GM08714 (cell line): ENCODE measurements at regions not wholly inside any gene's neighbourhood (a gene's known extent, or its start where the extent isn't known, plus 50 kb on each side); places are given as distances from the start of the nearest gene placed in this dataset.
"Not testable (repeated sequence)": the region's sequence is repeated elsewhere in the genome, so short reads cannot be mapped to it uniquely, and the experiment has no call there.

Experiments
- H3K4me3 ChIP-seq: fragments of 200-500 bp; sonication (Bioruptor generic); 2 replicates; pipeline ENCODE4 v1.5.1; 2014; ENCODE audit warnings: mild to moderate bottlenecking, low read length, inconsistent platforms
- ZNF274 ChIP-seq: IDR thresholded peaks from 2 replicates; pipeline ENCODE4 v1.6.1; 2012; ENCODE audit warnings: mild to moderate bottlenecking, low read depth, low read length

- no peak overlapping the region for H3K4me3 ChIP-seq
- no peak for TF ChIP-seq ZNF274
These were observed 292.9 kb downstream of the LTN1 start for GRCh38 chr21:28699596-28700259.

- no peak overlapping the region for H3K4me3 ChIP-seq
- TF ChIP-seq ZNF274: no peak
These were observed 293.5 kb downstream of the LTN1 start for GRCh38 chr21:28699186-28699585.

- no peak for TF ChIP-seq ZNF274
- H3K4me3 ChIP-seq: no peak overlapping the region
These were observed 295.8 kb downstream of the LTN1 start for GRCh38 chr21:28696844-28697410.

GRCh38 chr21:28693476-28693875 is 299.2 kb downstream of the LTN1 start:
- H3K4me3 ChIP-seq: no peak overlapping the region
- no peak for TF ChIP-seq ZNF274

- no peak overlapping the region for H3K4me3 ChIP-seq
- TF ChIP-seq ZNF274: no peak
These were observed 302.5 kb downstream of the LTN1 start for GRCh38 chr21:28690196-28690595.

GRCh38 chr21:28688381-28688780 is 304.3 kb downstream of the LTN1 start:
- no peak for TF ChIP-seq ZNF274
- H3K4me3 ChIP-seq: no peak overlapping the region

- no peak for TF ChIP-seq ZNF274
- H3K4me3 ChIP-seq: no peak overlapping the region
These were observed 305.1 kb downstream of the LTN1 start for GRCh38 chr21:28687586-28687985.

GRCh38 chr21:28683982-28684752 is 308.5 kb downstream of the LTN1 start:
- TF ChIP-seq ZNF274: no peak

GRCh38 chr21:28682884-28683283 is 309.8 kb downstream of the LTN1 start:
- not testable (repeated sequence) for H3K4me3 ChIP-seq

More at GRCh38 chr21:28683982-28684752, 308.5 kb downstream of the LTN1 start:
- no peak overlapping the region for H3K4me3 ChIP-seq

- not testable (repeated sequence) for H3K4me3 ChIP-seq
These were observed 315.6 kb downstream of the LTN1 start for GRCh38 chr21:28677096-28677495.

- H3K4me3 ChIP-seq: no peak overlapping the region
- no peak for TF ChIP-seq ZNF274
These were observed 317.2 kb downstream of the LTN1 start for GRCh38 chr21:28675331-28676041.

- TF ChIP-seq ZNF274: no peak
These were observed 317.9 kb downstream of the LTN1 start for GRCh38 chr21:28674763-28675162.

GRCh38 chr21:28671549-28672195 is 321.0 kb downstream of the LTN1 start:
- H3K4me3 ChIP-seq: no peak overlapping the region
- no peak for TF ChIP-seq ZNF274

More at GRCh38 chr21:28674763-28675162, 317.9 kb downstream of the LTN1 start:
- no peak overlapping the region for H3K4me3 ChIP-seq
